Neural cell (in vitro differentiated cells): ENCODE measurements at regions not wholly inside any gene's neighbourhood (a gene's known extent, or its start where the extent isn't known, plus 50 kb on each side); places are given as distances from the start of the nearest gene placed in this dataset.

Experiments
- H2AFZ ChIP-seq: fragments of 200-600, 300-800 bp; sonication (generic), shearing (Covaris generic); 2 replicates; pipeline ENCODE4 v1.6.0; 2014; ENCODE audit warnings: low read depth, mild to moderate bottlenecking, antibody characterized with exemption, low read length, moderate library complexity
- H3F3A ChIP-seq: fragments of 200-600 bp; shearing (Covaris generic); 2 replicates; pipeline ENCODE4 v1.6.1; 2016; ENCODE audit warnings: mild to moderate bottlenecking, moderate library complexity, mixed read lengths, antibody characterized with exemption, low read length; ENCODE audit not compliant: insufficient read depth, poor library complexity, severe bottlenecking
- H3K27ac ChIP-seq: fragments of 200-600, 300-800 bp; sonication (generic), shearing (Covaris generic); 2 replicates; pipeline ENCODE4 v1.5.1; 2014; ENCODE audit warnings: mild to moderate bottlenecking, low read length, moderate library complexity
- H3K27me3 ChIP-seq: fragments of 300-800, 200-600 bp; sonication (generic), shearing (Covaris generic); 2 replicates; pipeline ENCODE4 v1.6.0; 2014; ENCODE audit warnings: mild to moderate bottlenecking, low read depth, low read length, moderate library complexity; ENCODE audit not compliant: insufficient read depth
- H3K36me3 ChIP-seq: fragments of 300-800, 200-600 bp; sonication (generic), shearing (Covaris generic); 2 replicates; pipeline ENCODE4 v1.5.1; 2014; ENCODE audit warnings: mild to moderate bottlenecking, antibody characterized with exemption, low read length, moderate library complexity; ENCODE audit not compliant: insufficient read depth
- H3K4me2 ChIP-seq: fragments of 300-800, 200-600 bp; sonication (generic), shearing (Covaris generic); 2 replicates; pipeline ENCODE4 v1.6.0; 2014; ENCODE audit warnings: mild to moderate bottlenecking, low read length
- H3K4me3 ChIP-seq: fragments of 300-800, 200-600 bp; sonication (generic), shearing (Covaris generic); 2 replicates; pipeline ENCODE4 v1.5.1; 2014; ENCODE audit warnings: mild to moderate bottlenecking, low read length, moderate library complexity
- H3K79me2 ChIP-seq: fragments of 200-600 bp; shearing (Covaris generic); replicated peaks from 2 replicates; pipeline ENCODE4 v1.6.0; 2014; ENCODE audit warnings: mild to moderate bottlenecking, low read length, moderate library complexity; ENCODE audit not compliant: insufficient read depth
- H3K9ac ChIP-seq: fragments of 300-800, 200-600 bp; sonication (generic), shearing (Covaris generic); 2 replicates; pipeline ENCODE4 v1.6.1; 2016; ENCODE audit warnings: mild to moderate bottlenecking, low read length, mixed read lengths
- H3K9me2 ChIP-seq: fragments of 200-600 bp; shearing (Covaris generic); 2 replicates; pipeline ENCODE4 v1.6.1; 2016; ENCODE audit warnings: mild to moderate bottlenecking, low read length, mixed read lengths; ENCODE audit not compliant: insufficient read depth
- H3K9me3 ChIP-seq: fragments of 200-600, 300-800 bp; sonication (generic), shearing (Covaris generic); 2 replicates; pipeline ENCODE4 v1.6.1; 2016; ENCODE audit warnings: mild to moderate bottlenecking, mixed run types, low read length, moderate library complexity, mixed read lengths
- H4K20me1 ChIP-seq: fragments of 200-600 bp; shearing (Covaris generic); 2 replicates; pipeline ENCODE4 v1.6.1; 2016; ENCODE audit warnings: mild to moderate bottlenecking, mixed run types; ENCODE audit not compliant: insufficient read depth
- EP300 ChIP-seq: fragments of 450-650 bp; conservative IDR thresholded peaks from 2 replicates; pipeline ENCODE4 v1.6.1; 2014; ENCODE audit warnings: antibody characterized with exemption, mild to moderate bottlenecking, moderate library complexity; ENCODE audit not compliant: poor library complexity, severe bottlenecking
- EZH2 ChIP-seq: fragments of 200-600, 300-800 bp; shearing (Covaris generic), sonication (generic); IDR thresholded peaks from 2 replicates; pipeline ENCODE4 v1.6.1; 2014; ENCODE audit warnings: antibody characterized with exemption, low read length, borderline replicate concordance, mild to moderate bottlenecking; ENCODE audit not compliant: insufficient read depth, poor library complexity, severe bottlenecking
- MXI1 ChIP-seq: fragments of 450-650 bp; conservative IDR thresholded peaks from 2 replicates; pipeline ENCODE4 v1.6.1; 2014; ENCODE audit warnings: antibody characterized with exemption, mild to moderate bottlenecking; ENCODE audit not compliant: poor library complexity, severe bottlenecking
- POLR2AphosphoS5 ChIP-seq: IDR thresholded peaks from 2 replicates; pipeline ENCODE4 v1.6.1; 2012
- RAD21 ChIP-seq: fragments of 450-650 bp; conservative IDR thresholded peaks from 2 replicates; pipeline ENCODE4 v1.6.1; 2014; ENCODE audit warnings: antibody characterized with exemption, mild to moderate bottlenecking, moderate library complexity
- SMC3 ChIP-seq: fragments of 450-650 bp; conservative IDR thresholded peaks from 2 replicates; pipeline ENCODE4 v1.6.1; 2014; ENCODE audit warnings: antibody characterized with exemption, mild to moderate bottlenecking, moderate library complexity; ENCODE audit not compliant: poor library complexity
- TAF1 ChIP-seq: IDR thresholded peaks from 2 replicates; pipeline ENCODE4 v1.6.1; 2012; ENCODE audit warnings: low read depth
- TF ChIP-seq, protein P1 (sequence below): IDR thresholded peaks from 2 replicates; pipeline ENCODE4 v1.6.1; 2012; ENCODE audit warnings: borderline replicate concordance
- TF ChIP-seq, protein P2 (sequence below): fragments of 450-650 bp; IDR thresholded peaks from 2 replicates; pipeline ENCODE4 v1.5.1; 2014; ENCODE audit warnings: antibody characterized with exemption, mild to moderate bottlenecking, moderate library complexity; ENCODE audit not compliant: poor library complexity, severe bottlenecking

DNA sequence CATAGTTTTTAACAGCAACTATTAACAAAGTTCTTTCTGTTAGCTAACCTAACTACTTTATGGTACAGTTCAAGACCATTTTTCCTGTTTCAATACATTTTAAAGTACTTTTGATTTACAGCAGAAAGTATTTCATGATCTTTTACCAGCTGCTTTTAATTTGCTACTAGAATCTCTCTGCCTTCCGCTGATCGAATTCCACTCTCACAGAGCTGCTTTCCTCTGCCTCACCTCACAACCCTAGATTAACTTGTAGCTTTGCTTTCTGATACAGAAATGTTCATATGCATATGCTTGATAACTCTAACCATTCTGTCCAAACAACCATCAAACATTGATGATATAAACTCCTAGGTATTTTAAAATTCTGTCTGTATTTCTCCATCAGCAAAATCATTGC is 463.2 kb upstream of the ZEB2 start:
- Histone ChIP-seq H4K20me1 (no peaks in the 10 kb centered on the region), H3K9ac (no peak overlapping the region), H3K36me3 (no peaks in the 10 kb centered on the region), H3K79me2 (no peaks in the 10 kb centered on the region), H2AFZ (no peak overlapping the region), H3K9me2 (no peaks in the 10 kb centered on the region), H3K4me3 (no peak overlapping the region), H3K9me3 (peaks cover 4% of the 10 kb centered on the region), H3F3A (no peaks in the 10 kb centered on the region), H3K4me2 (no peak overlapping the region), H3K27me3 (no peaks in the 10 kb centered on the region), H3K27ac (no peak overlapping the region)
- TF ChIP-seq MXI1 (no peak), EZH2 (no peak), EP300 (no peak), SMC3 (no peak), RAD21 (no peak), POLR2AphosphoS5 (no peak), TAF1 (no peak)
- TF ChIP-seq, protein P1, sequence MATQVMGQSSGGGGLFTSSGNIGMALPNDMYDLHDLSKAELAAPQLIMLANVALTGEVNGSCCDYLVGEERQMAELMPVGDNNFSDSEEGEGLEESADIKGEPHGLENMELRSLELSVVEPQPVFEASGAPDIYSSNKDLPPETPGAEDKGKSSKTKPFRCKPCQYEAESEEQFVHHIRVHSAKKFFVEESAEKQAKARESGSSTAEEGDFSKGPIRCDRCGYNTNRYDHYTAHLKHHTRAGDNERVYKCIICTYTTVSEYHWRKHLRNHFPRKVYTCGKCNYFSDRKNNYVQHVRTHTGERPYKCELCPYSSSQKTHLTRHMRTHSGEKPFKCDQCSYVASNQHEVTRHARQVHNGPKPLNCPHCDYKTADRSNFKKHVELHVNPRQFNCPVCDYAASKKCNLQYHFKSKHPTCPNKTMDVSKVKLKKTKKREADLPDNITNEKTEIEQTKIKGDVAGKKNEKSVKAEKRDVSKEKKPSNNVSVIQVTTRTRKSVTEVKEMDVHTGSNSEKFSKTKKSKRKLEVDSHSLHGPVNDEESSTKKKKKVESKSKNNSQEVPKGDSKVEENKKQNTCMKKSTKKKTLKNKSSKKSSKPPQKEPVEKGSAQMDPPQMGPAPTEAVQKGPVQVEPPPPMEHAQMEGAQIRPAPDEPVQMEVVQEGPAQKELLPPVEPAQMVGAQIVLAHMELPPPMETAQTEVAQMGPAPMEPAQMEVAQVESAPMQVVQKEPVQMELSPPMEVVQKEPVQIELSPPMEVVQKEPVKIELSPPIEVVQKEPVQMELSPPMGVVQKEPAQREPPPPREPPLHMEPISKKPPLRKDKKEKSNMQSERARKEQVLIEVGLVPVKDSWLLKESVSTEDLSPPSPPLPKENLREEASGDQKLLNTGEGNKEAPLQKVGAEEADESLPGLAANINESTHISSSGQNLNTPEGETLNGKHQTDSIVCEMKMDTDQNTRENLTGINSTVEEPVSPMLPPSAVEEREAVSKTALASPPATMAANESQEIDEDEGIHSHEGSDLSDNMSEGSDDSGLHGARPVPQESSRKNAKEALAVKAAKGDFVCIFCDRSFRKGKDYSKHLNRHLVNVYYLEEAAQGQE, result no peak
- TF ChIP-seq, protein P2, sequence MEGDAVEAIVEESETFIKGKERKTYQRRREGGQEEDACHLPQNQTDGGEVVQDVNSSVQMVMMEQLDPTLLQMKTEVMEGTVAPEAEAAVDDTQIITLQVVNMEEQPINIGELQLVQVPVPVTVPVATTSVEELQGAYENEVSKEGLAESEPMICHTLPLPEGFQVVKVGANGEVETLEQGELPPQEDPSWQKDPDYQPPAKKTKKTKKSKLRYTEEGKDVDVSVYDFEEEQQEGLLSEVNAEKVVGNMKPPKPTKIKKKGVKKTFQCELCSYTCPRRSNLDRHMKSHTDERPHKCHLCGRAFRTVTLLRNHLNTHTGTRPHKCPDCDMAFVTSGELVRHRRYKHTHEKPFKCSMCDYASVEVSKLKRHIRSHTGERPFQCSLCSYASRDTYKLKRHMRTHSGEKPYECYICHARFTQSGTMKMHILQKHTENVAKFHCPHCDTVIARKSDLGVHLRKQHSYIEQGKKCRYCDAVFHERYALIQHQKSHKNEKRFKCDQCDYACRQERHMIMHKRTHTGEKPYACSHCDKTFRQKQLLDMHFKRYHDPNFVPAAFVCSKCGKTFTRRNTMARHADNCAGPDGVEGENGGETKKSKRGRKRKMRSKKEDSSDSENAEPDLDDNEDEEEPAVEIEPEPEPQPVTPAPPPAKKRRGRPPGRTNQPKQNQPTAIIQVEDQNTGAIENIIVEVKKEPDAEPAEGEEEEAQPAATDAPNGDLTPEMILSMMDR, result no peak

DNA sequence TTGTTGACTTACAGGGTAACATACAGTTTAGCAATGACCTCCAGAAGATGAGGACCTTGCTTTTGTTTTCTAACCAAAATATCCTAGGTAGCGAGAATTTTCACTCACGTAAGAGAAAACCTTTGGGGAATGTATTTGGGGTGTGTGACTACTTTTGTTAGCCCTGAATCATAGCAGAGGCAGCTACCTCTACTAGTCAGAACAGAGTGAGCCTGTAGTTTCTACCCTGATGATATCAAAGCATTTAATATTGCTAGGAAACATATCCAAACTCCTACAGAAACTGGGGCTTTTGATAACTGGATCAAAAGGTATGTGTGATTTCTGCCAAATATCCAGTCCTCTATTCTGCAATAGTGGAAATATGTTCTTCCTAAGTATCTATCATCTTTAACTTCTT is 462.6 kb upstream of the ZEB2 start:
- Histone ChIP-seq H3K9me3 (peaks cover 4% of the 10 kb centered on the region), H3K9ac (no peak overlapping the region)

More for the DNA sequence above, 462.6 kb upstream of the ZEB2 start:
- H3K4me3 ChIP-seq, result no peak overlapping the region
- no peaks in the 10 kb centered on the region for H4K20me1 ChIP-seq
- H3K4me2 ChIP-seq, result no peak overlapping the region
- H3K27ac ChIP-seq, result no peak overlapping the region
- H3K9me2 ChIP-seq, result no peaks in the 10 kb centered on the region
- H3K79me2 ChIP-seq, result no peaks in the 10 kb centered on the region
- H2AFZ ChIP-seq, result no peak overlapping the region
- H3K27me3 ChIP-seq, result no peaks in the 10 kb centered on the region
- H3F3A ChIP-seq, result no peaks in the 10 kb centered on the region
- TF ChIP-seq EZH2 (no peak), TAF1 (no peak), RAD21 (no peak), POLR2AphosphoS5 (no peak), MXI1 (no peak), SMC3 (no peak), EP300 (no peak)
- TF ChIP-seq, protein P2, result no peak
- TF ChIP-seq, protein P1, result no peak
- no peaks in the 10 kb centered on the region for H3K36me3 ChIP-seq
